ENCODE measurements at regions not wholly inside any gene's neighbourhood (a gene's known extent, or its start where the extent isn't known, plus 50 kb on each side); places are given as distances from the start of the nearest gene placed in this dataset.

- 0 out of 2 replicates have a peak, but pooled peaks have one; percentile 29 for TF ChIP-seq SNAI1 (CRISPR knock-in tag; IDR thresholded peaks at IDR 0.05; ENCODE audit: borderline replicate concordance)
- TF ChIP-seq NFKBIZ (CRISPR knock-in tag; IDR thresholded peaks at IDR 0.05) = peak; percentile 62; the same call in 1 of the 2 replicates
- no peak for TF ChIP-seq ZBTB46 (CRISPR knock-in tag; IDR thresholded peaks at IDR 0.05; ENCODE audit: borderline replicate concordance)
- peak; percentile 74; the same call in 1 of the 2 replicates for TF ChIP-seq ZNF142 (CRISPR knock-in tag; IDR thresholded peaks at IDR 0.05)
- TF ChIP-seq HMGXB4 (CRISPR knock-in tag; IDR thresholded peaks at IDR 0.05; ENCODE audit: borderline replicate concordance in 1 of 2, low read depth in 1 of 2) = no peak
- TF ChIP-seq AHR (CRISPR knock-in tag; IDR thresholded peaks at IDR 0.05) = 0 out of 2 replicates have a peak, but pooled peaks have one; percentile 92
- TF ChIP-seq EHMT2 (IDR thresholded peaks at IDR 0.05; ENCODE audit: borderline replicate concordance, low read depth, low read length) = peak; percentile 83
- 0 out of 2 replicates have a peak, but pooled peaks have one; percentile 40 for TF ChIP-seq GATAD2A (CRISPR knock-in tag; IDR thresholded peaks at IDR 0.05)
- TF ChIP-seq HOXA5 (CRISPR knock-in tag; IDR thresholded peaks at IDR 0.05) = peak; percentile 94
- 0 out of 2 replicates have a peak, but pooled peaks have one; percentile 40 for TF ChIP-seq ONECUT2 (CRISPR knock-in tag; IDR thresholded peaks at IDR 0.05)
- no peak for TF ChIP-seq ZNF275 (CRISPR knock-in tag; IDR thresholded peaks at IDR 0.05; ENCODE audit: borderline replicate concordance)
- TF ChIP-seq ZNF263 (CRISPR knock-in tag; IDR thresholded peaks at IDR 0.05) = peak; percentile 61
- TF ChIP-seq PHF21A (CRISPR knock-in tag; IDR thresholded peaks at IDR 0.05) = no peak
- 0 out of 2 replicates have a peak, but pooled peaks have one; percentile 28 for TF ChIP-seq SPEN (CRISPR knock-in tag; IDR thresholded peaks at IDR 0.05; ENCODE audit: low read depth)
- no peak for TF ChIP-seq ZNF570 (CRISPR knock-in tag; IDR thresholded peaks at IDR 0.05; ENCODE audit: borderline replicate concordance)
- peak; percentile 71; the same call in 1 of the 2 replicates for TF ChIP-seq ZNF280B (CRISPR knock-in tag; IDR thresholded peaks at IDR 0.05; ENCODE audit: borderline replicate concordance)
Observed at GRCh38 chr9:131799177-131799823, 59.4 kb upstream of the RAPGEF1 start (continued).
